H7 (cell line): ENCODE measurements at regions not wholly inside any gene's neighbourhood (a gene's known extent, or its start where the extent isn't known, plus 50 kb on each side); places are given as distances from the start of the nearest gene placed in this dataset.
"Not testable (repeated sequence)": the region's sequence is repeated elsewhere in the genome, so short reads cannot be mapped to it uniquely, and the experiment has no call there.

Experiments
- DNase-seq: peaks from one replicate; pipeline ENCODE4 v3.0.0; 2012
- H3K27me3 ChIP-seq: 2 replicates; pipeline ENCODE4 v1.6.0; 2011; ENCODE audit warnings: mild to moderate bottlenecking, low read length; ENCODE audit not compliant: control insufficient read depth, insufficient read depth
- H3K36me3 ChIP-seq: replicated peaks from 2 replicates; pipeline ENCODE4 v1.5.1; 2011; ENCODE audit warnings: low read length; ENCODE audit not compliant: control insufficient read depth, insufficient read depth
- H3K4me3 ChIP-seq: 2 replicates; pipeline ENCODE4 v1.5.1; 2011; ENCODE audit warnings: low read depth, mild to moderate bottlenecking, control low read depth, low read length, moderate library complexity; ENCODE audit not compliant: insufficient read depth

DNA sequence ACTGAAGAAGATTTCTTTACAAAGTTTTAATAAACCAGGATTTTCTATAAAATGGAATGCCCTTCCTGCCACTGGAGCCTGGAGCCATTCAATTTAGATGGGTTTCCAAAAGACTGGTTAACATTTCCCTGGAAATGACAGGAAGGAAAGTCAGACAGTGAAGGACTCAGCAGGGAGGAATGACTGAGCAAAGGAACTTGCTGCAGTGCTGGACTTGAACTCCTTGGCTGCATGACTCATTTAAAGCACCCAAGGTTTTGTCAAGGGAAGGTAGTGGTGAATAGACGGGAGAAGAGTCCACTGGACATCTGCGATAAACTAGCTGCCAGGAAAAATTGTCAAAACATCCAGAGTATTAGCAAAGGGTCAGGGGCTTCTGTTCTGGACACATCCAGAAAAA is 163.8 kb upstream of the SLC28A3 start:
- no peak for DNase-seq
- Histone ChIP-seq H3K36me3 (no peaks in the 10 kb centered on the region), H3K4me3 (no peak overlapping the region), H3K27me3 (no peaks in the 10 kb centered on the region)

DNA sequence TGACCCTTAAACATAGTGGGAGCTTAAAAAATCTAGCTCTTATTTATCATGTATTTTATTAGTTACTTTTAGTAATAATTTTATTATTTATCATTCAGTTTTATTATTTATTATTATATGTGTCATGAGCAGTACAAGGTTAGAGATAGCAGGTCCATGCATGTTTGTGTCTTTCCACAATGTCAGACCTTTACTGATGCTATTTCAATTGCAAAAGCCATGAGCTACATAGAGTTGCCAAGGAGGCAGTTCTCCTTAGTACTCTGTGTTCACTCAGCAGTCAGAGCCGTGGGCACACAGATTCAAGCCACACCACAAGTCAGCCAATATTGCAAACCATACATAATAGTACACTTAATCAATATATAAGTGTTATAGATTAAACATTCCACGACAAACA is 157.9 kb upstream of the NTRK2 start:
- DNase-seq, result no peak
- no peaks in the 10 kb centered on the region for H3K36me3 ChIP-seq
- no peaks in the 10 kb centered on the region for H3K27me3 ChIP-seq
- no peak overlapping the region for H3K4me3 ChIP-seq

DNA sequence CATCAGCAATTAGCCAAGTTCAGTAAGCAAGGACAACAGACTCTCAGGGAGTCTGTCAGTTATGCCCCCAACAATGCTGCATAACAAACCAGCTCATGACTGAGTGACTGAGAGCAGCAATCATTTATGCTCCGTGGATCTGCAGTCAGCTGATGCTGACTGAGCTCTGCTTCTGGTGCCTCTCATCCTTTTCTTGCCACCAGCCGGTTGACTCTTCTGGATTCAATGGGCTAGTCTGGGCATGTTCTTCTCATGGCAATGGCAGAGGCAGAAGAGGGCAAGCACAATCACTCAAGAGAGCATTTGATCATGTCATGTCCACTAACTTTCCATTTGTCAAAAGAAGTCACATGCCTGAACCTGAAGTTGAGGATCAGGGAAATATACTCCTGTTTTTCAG is 157.0 kb upstream of the NTRK2 start:
- H3K27me3 ChIP-seq, result no peaks in the 10 kb centered on the region
- no peak overlapping the region for H3K4me3 ChIP-seq
- no peak for DNase-seq
- H3K36me3 ChIP-seq, result no peaks in the 10 kb centered on the region

DNA sequence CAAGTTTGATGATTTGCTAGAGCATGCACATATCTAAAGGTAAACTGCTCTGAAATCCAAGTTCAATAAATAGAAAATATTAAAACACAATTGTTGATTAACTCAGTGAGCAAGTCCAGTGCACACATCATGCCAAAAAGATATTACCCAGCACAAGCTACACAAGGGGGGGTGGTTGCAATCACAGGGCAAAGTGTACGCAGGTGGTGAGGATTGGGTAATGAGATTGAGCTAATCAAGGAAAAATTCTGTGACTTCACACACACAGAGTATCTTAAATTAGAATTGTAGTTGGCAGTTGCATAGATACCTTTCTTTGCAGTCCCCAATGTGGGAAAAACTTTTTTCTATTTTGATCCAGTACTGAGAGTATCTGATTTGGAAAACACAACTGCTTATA is 156.1 kb upstream of the NTRK2 start:
- no peak for DNase-seq
- no peaks in the 10 kb centered on the region for H3K27me3 ChIP-seq
- no peaks in the 10 kb centered on the region for H3K36me3 ChIP-seq

DNA sequence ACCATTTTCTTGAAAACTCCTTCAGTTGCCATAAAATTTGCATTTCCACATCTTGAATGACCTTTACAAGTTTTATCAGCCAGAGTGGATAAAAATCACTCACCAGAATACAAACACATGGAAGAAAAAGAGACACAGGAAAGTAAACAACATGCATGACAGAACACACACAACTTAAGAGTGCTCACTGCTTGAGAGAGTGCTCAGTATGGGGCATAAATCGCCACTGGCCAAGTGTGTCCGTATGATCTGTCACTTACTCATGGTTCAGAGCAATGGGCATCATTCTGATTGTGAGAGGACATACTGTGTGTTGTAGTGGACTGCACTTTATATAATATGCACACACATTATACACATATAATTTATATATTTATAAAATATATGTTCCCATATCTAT is 155.6 kb upstream of the NTRK2 start:
- no peak overlapping the region for H3K4me3 ChIP-seq
- no peak for DNase-seq
- no peaks in the 10 kb centered on the region for H3K27me3 ChIP-seq
- no peaks in the 10 kb centered on the region for H3K36me3 ChIP-seq

More for the DNA sequence above, 156.1 kb upstream of the NTRK2 start:
- no peak overlapping the region for H3K4me3 ChIP-seq

DNA sequence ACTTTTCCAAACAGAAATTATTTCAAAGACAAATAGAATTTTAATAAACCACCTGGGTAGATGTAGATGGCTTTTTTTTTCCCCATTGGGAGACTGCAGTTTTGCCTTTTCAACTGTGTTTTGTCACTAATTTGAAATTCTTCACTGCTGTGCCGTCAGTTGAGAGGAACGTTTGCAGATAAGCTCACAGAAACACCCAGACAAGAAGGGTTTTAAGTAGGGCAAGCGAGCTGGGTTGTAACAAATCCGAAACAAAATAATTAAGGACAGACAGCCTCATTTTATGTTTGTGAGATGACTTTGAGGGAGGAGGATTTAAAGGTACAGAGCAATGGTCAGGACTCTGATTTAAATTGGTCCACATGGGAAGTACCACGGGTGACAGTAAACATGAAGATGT is 155.1 kb upstream of the NTRK2 start:
- Histone ChIP-seq H3K36me3 (no peaks in the 10 kb centered on the region), H3K27me3 (no peaks in the 10 kb centered on the region), H3K4me3 (no peak overlapping the region)
- DNase-seq, result no peak

DNA sequence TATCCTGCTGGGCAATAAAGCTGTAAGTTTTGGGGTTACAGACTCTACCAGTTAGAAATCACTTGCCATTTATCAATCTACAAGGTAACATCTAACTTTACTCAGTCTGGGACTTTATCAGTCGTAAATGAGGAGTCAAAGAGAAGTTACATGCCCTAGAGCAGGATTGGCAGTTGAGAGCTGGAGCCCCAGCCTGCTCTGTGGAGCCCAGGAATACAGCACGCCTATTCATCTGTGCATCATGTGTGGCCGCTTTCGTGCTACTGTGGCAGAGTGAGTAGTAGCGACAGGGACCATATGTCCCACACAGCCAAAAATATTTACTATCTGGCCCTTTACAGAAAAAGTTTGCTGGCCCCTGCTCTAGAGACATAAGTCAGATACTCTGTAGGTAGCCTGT is 152.5 kb upstream of the NTRK2 start:
- Histone ChIP-seq H3K27me3 (no peaks in the 10 kb centered on the region), H3K36me3 (no peaks in the 10 kb centered on the region), H3K4me3 (no peak overlapping the region)
- no peak for DNase-seq

DNA sequence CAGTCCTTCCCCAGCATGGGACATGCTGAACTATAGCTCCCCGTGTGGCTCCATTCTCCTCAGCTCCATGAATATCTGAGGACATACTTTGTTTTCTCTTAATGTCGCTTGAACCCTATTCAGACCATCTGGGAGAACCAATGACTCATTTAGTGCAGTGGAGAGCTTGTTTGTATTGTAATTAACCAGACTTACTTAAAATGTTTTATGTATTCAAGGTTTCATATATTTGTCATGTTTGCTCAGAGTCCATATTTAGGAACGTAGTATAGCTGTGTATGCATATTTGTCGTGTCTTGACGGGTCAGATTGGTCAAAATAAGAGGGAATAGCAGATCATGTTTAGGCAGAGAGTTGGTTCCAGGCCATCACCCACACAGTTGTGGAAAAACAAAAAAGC is 150.1 kb upstream of the NTRK2 start:
- Histone ChIP-seq H3K4me3 (no peak overlapping the region), H3K27me3 (no peaks in the 10 kb centered on the region), H3K36me3 (no peaks in the 10 kb centered on the region)
- DNase-seq, result no peak

DNA sequence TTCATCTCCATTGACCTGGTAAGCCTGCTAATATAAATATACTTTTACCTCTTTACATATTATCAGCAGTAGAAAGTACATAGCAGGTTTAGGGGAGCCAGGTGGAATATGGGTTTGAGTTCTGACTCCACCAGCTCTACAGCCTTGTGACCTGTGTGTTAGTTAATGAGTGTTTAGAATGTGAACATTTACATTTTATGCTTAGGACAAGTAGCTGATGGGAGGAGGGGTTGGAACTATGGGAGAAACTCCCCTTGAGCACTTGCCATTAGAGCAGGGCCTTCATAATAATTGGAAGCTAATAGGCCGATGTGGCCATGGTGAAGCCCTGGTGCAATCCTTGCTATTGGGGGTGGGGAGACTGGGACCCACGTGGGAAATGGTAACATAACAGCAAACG is 148.3 kb upstream of the NTRK2 start:
- DNase-seq, result no peak
- Histone ChIP-seq H3K36me3 (no peaks in the 10 kb centered on the region), H3K4me3 (no peak overlapping the region), H3K27me3 (no peaks in the 10 kb centered on the region)

DNA sequence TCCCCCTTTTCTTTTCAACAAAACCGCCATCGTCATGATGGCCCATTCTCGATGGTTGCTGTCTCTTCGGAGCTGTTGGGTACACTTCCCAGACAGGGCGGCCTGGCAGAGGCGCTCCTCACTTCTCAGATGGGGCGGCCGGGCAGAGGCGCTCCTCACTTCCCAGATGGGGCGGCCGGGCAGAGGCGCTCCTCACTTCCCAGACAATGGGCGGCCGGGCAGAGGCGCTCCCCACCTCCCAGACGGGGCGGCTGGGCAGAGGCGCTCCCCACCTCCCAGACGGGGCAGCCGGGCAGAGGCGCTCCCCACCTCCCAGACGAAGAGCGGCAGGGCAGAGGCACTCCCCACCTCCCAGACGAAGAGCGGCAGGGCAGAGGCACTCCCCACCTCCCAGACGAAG is 143.3 kb upstream of the NTRK2 start:
- not testable (repeated sequence) for H3K4me3 ChIP-seq, H3K27me3 ChIP-seq, DNase-seq, H3K36me3 ChIP-seq

DNA sequence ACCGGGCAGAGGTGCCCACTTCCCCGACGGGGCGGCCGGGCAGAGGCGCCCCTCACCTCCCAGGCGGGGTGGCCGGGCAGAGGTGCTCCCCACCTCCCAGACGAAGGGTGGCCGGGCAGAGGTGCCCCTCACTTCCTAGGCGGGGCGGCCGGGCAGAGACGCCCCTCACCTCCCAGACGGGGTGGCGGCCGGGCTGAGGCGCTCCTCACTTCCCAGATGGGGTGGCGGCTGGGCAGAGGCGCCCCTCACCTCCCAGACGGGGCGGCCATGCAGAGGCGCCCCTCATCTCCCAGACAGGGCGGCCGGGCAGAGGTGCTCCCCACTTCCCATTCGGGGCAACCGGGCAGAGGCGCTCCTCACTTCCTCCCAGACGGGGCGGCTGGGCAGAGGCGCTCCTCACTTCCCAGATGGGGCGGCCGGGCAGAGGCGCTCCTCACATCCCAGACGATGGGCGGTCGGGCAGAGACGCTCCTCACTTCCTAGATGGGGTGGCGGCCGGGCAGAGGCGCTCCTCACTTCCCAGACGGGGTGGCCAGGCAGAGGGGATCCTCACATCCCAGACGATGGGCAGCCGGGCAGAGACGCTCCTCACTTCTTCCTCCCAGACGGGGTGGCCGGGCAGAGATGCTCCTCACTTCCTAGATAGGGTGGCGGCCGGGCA is 142.3 kb upstream of the NTRK2 start:
- H3K36me3 ChIP-seq, H3K27me3 ChIP-seq, H3K4me3 ChIP-seq, DNase-seq: not testable (repeated sequence)

DNA sequence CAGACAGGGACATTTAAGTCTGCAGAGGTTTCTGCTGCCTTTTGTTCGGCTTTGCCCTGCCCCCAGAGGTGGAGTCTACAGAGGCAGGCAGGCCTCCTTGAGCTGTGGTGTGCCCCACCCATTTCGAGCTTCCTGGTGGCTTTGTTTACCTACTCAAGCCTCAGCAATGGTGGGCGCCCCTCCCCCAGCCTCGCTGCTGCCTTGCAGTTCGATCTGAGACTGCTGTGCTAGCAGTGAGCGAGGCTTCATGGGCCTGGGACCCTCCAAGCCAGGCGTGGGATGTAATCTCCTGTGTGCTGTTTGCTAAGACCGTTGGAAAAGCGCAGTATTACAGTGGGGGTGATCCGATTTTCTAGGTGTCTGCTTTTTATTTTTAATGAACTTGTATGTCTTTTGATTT is 133.6 kb upstream of the NTRK2 start:
- not testable (repeated sequence) for DNase-seq, H3K4me3 ChIP-seq, H3K36me3 ChIP-seq, H3K27me3 ChIP-seq

DNA sequence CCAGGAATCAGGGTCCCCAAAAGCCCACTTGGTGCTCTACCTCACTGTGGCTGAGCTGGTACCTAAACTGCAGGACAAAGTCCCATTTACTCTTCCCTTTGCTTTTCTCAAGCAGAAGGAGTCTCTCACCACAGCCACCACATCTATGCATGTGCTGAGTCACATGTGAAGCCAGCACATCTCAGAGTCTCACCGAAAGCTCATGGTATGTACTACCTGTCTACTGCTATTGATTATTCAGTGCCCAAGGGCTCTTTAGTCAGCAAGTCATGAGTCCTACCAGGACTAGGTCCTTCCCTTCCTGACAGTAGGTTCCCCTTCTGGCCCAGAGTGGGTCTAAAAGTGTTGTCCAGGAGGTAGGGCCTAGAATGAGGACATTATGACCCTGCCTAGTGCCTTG is 130.7 kb upstream of the NTRK2 start:
- DNase-seq, result no peak
- Histone ChIP-seq H3K36me3 (no peaks in the 10 kb centered on the region), H3K27me3 (no peaks in the 10 kb centered on the region), H3K4me3 (no peak overlapping the region)

DNA sequence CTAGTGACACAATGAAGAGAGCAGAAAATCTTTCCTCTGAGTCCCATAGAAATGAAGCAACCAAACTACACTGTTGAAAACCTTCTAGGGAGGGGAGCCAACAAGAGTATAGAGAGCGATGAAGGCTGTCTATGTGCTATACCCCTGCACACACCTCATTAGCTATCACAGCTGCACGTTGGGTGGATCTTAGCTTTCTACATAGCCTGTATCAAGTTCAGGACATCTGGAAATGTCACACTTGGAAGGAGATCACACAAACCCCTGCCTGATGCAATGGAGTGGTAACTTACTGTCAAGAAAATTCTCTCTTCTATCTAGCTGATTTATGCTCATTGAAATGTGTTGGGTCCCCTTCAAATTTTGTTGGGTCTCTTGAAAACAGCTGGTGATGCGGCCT is 127.0 kb upstream of the NTRK2 start:
- Histone ChIP-seq H3K36me3 (no peaks in the 10 kb centered on the region), H3K27me3 (no peaks in the 10 kb centered on the region), H3K4me3 (no peak overlapping the region)
- DNase-seq, result no peak

DNA sequence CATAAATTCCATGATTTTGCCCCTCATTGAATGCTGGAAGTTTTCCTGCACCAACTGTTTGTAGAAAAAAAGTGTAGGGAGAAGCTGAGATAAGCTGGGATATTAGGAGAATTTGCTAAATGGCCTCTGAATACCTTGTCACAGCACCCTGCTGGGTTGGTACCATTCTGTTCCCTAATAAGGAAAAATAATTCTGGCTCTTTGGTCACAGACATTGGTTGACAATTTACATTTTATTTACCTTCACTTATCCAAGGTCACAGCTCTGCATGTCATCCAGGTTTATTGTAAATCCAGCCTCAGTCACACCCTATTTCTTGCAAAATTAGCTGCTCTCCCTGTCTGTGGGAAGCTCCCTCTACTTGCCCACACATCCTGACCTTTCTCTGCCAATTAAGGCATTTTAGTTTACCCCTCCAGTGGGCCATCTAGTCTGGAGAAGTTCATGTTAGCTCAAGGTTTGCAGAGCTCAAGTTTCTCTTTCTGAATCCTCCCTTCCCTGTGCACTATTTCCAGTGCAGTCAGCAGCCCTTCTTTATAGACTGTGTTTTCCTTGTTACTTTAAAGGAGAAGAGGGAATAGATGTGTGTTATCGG is 115.4 kb upstream of the NTRK2 start:
- H3K36me3 ChIP-seq, result no peaks in the 10 kb centered on the region
- DNase-seq, result no peak
- no peaks in the 10 kb centered on the region for H3K27me3 ChIP-seq
- H3K4me3 ChIP-seq, result no peak overlapping the region

DNA sequence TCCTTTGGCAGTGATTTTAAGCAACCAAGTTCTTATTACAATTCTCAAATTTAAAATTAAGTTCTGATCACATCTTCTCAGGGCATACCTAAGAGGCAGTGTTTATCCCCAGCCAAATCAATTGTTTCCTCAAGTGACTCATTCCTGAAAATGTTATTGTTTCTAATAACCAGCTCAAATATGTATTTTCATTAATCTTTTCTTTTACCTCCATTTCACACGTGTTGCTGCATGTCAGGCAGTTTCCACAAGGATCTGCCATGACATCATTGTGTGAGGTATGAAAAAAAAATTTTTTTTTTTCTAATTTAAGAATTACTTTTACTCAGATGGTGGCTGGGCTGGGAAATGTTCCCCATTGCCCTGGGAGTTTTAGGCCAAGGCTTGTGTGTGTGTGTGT is 113.0 kb upstream of the NTRK2 start:
- no peaks in the 10 kb centered on the region for H3K27me3 ChIP-seq
- no peaks in the 10 kb centered on the region for H3K36me3 ChIP-seq
- no peak overlapping the region for H3K4me3 ChIP-seq
- no peak for DNase-seq
